ENCODE measurements at regions not wholly inside any gene's neighbourhood (a gene's known extent, or its start where the extent isn't known, plus 50 kb on each side); places are given as distances from the start of the nearest gene placed in this dataset.
"Not testable (repeated sequence)": the region's sequence is repeated elsewhere in the genome, so short reads cannot be mapped to it uniquely, and the experiment has no call there.

- TF ChIP-seq, protein P1, sequence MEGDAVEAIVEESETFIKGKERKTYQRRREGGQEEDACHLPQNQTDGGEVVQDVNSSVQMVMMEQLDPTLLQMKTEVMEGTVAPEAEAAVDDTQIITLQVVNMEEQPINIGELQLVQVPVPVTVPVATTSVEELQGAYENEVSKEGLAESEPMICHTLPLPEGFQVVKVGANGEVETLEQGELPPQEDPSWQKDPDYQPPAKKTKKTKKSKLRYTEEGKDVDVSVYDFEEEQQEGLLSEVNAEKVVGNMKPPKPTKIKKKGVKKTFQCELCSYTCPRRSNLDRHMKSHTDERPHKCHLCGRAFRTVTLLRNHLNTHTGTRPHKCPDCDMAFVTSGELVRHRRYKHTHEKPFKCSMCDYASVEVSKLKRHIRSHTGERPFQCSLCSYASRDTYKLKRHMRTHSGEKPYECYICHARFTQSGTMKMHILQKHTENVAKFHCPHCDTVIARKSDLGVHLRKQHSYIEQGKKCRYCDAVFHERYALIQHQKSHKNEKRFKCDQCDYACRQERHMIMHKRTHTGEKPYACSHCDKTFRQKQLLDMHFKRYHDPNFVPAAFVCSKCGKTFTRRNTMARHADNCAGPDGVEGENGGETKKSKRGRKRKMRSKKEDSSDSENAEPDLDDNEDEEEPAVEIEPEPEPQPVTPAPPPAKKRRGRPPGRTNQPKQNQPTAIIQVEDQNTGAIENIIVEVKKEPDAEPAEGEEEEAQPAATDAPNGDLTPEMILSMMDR (IDR thresholded peaks at IDR 0.05 in 4 of 5, conservative IDR thresholded peaks at IDR 0.05 in 1 of 5), result not testable (repeated sequence)
- not testable (repeated sequence) for TF ChIP-seq POLR2A (IDR thresholded peaks at IDR 0.05)
Observed at GRCh38 chr7:159305185-159305584, 160.5 kb upstream of the VIPR2 start.

Data from gastrocnemius medialis (tissue), 4 donors.